D721Med (cell line): ENCODE measurements at regions not wholly inside any gene's neighbourhood (a gene's known extent, or its start where the extent isn't known, plus 50 kb on each side); places are given as distances from the start of the nearest gene placed in this dataset.

Source experiments
- DNase-seq: peaks from one replicate; pipeline ENCODE4 v3.0.0; 2011; ENCODE audit warnings: low spot score; ENCODE audit not compliant: insufficient read length
- FAIRE-seq: peaks from 2 replicates; lab custom pipeline; 2011; peaks lifted over from hg19 to GRCh38; lab: Jason Lieb, UNC
- TF ChIP-seq, protein P1 (sequence below): IDR thresholded peaks from 2 replicates; pipeline ENCODE4 v1.5.1; 2012; ENCODE audit warnings: mild to moderate bottlenecking, control low read depth; ENCODE audit not compliant: insufficient read depth; ENCODE audit errors: missing control alignments

DNA sequence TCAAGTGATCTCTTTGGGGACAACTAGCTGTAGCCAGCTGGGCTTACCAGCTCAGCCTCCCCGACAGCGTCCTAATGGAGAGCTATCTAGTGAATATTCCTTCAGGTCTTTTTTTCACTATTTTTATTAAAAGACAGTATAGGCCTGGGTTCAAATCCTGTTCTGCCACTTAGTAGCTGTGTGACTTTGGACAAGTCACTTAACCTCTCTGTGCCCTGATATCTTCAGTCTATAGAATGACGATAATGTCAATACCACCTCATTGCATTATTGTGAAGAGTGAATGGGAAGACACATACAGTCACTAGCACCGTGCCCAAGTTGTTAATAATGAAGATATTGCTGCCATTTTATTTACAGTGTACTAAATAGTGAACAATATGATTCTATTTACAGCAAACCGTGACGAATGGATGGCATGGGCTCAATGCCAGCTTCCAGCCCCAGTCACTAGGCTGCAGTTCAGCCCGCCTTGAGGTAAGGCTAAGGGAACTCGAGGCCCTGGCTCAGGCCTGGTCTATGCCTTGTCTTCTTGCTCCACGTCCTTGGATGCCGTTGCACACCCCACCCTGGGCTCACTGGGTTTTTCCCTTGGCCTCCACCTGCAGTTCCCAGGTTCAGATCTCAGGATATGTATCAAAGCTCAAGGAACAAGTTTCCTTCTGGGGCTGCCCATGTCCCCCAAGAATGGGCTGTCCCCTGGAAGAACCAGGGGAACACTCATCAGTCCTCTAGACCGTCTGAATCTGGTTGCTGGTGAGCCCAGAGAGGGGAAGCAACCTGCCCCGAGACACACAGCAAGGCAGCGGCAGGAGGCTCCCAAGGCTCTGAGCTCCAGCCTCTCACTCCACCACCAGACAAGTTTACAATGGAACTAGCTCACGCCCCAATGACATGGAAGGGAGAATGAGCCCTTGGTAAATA lies 95.4 kb upstream of the TNRC6C start:
- FAIRE-seq, result no peak
- TF ChIP-seq, protein P1, sequence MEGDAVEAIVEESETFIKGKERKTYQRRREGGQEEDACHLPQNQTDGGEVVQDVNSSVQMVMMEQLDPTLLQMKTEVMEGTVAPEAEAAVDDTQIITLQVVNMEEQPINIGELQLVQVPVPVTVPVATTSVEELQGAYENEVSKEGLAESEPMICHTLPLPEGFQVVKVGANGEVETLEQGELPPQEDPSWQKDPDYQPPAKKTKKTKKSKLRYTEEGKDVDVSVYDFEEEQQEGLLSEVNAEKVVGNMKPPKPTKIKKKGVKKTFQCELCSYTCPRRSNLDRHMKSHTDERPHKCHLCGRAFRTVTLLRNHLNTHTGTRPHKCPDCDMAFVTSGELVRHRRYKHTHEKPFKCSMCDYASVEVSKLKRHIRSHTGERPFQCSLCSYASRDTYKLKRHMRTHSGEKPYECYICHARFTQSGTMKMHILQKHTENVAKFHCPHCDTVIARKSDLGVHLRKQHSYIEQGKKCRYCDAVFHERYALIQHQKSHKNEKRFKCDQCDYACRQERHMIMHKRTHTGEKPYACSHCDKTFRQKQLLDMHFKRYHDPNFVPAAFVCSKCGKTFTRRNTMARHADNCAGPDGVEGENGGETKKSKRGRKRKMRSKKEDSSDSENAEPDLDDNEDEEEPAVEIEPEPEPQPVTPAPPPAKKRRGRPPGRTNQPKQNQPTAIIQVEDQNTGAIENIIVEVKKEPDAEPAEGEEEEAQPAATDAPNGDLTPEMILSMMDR, result no peak
- DNase-seq, result no peak

DNA sequence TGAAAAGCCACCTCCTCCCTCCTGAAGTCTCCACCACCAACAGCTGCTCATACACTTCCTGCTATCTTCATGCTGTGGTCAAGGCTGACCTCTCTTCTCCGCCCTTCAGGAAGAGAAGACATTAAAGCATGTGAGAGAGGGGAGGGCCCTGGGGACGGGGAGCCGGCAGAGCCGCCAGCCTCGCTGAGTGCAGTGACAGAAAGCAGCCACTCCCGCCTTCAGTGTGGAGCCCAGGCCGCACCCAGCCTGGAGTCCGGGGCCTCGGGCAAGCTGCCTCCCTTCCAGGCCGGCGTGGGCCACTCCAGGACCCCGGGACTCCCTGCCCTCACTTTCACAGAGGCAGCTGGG lies 94.7 kb upstream of the TNRC6C start:
- DNase-seq, result no peak
- FAIRE-seq, result no peak

DNA sequence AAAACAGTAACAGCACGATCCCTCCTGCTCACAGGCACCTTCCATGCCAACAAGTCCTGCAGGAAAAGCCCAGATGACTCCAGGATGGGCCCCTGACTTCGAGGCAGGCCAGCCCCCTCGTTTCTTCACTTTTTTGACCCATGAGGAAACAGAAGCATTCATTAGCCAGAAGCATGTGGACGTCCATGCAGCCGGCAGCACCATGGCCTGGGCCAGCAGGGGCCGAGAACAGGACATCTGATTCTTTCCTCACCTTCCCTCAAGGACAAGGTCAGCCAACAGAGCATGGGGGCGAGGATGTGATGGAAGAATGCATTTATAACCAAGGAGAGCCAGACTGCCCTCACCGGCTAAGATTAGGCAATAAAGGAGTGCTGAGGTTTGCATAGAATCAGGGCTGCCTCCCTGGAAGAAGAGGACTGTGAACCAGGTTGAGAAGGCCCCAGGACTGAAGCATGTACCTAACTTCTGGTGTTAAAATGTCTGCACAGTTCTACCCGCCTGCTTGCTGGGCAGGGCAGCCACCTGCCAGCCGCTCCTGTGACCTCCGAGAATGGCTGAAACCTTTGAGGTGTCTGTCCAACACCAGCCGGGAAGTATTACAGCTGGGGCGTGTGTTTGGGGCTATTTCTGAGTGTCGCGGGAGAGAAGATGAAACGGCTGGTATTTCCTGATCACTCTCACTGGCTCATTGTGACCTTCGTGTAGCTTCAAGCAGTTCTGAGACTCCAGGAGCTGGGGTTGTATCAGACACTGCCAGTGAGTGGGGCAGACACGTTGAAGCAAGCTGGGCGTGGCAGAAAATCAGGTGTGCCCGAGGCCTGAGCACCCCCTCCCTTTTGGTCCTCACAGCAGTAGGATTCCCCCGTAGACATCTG lies 94.0 kb upstream of the TNRC6C start:
- no peak for DNase-seq
- TF ChIP-seq, protein P1, result no peak
- no peak for FAIRE-seq

More for the DNA sequence above, 94.7 kb upstream of the TNRC6C start:
- TF ChIP-seq, protein P1, result no peak

DNA sequence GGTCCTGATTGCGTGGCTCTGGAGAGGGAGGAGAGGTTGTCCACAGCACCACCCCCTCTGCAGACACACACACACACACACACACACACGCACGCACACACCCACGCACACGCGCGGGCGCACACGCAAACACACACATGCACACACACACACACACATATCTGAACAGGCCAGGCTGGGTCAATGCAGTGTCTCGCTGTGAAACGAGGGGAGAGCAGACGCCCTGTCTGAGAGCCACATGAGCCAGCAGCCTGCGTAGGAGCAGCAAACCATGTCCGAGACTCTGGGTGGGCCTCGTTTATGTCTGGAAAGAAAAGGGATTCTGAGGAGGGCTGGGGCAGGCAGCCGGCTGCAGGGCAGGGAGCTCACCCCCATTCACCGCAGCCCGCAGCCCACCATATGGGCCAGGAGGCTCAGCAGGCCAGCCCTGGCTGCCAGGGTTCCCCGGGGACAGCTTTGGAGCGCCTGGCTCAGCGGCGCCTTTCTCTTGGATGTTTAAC lies 93.3 kb upstream of the TNRC6C start:
- no peak for FAIRE-seq
- TF ChIP-seq, protein P1, result no peak
- peak; percentile 69 for DNase-seq

DNA sequence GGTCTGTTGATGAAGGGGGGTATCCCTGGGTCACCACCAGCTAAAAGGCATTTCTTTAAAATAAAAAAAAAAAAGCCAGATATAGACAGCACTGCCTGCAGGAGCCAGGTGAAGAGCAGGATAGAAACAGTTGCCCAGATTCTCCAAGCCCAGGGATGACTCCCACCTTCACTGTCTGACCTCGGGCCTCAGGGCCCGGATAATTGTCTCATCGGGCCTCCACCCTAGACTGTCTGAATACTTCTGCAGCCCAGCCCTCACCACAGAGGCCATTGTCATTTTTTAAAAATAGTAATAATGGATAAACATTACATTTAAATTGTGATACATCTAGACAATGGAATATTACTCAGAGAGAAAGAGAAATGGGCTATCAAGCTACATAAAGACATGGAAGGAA lies 92.8 kb upstream of the TNRC6C start:
- FAIRE-seq, result no peak
- TF ChIP-seq, protein P1, result no peak
- DNase-seq, result no peak

DNA sequence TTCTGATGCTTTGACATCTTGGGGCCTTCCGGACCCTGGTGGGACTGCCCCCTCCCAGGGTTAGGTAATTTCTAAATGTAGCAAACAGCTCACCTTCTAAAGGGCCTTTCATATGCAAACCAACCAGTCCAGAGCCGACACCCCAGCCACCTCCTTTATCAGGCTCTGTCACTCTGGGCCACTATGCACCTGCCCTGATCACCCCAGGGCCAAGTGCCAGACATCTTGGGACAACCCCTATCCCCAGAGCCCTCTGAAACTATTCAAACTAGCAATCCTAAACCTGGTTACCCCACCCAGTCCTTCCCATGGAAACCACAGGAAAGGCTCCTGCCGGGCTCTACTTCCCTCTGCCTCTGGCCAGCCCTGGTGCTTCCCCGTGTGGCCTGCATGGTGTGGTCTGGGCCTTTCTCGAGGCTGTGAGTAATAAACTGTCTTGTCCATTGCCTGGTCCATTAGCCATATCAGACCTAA lies 91.2 kb upstream of the TNRC6C start:
- FAIRE-seq (no peak), DNase-seq (no peak)
- TF ChIP-seq, protein P1, result no peak
